NCI-H2227 treated with DMSO at 0.1 percent for 48 hours (cell line): ENCODE measurements at regions not wholly inside any gene's neighbourhood (a gene's known extent, or its start where the extent isn't known, plus 50 kb on each side); places are given as distances from the start of the nearest gene placed in this dataset.
A peak's percentile ranks its signal among the peaks of the same experiment; 100 is the strongest.
"Not testable (repeated sequence)": the region's sequence is repeated elsewhere in the genome, so short reads cannot be mapped to it uniquely, and the experiment has no call there.

ENCODE experiments used
- DNase-seq: peaks from one replicate; lab custom pipeline; 2025; lab: John Stamatoyannopoulos, UW

- no peak for DNase-seq
Observed at GRCh38 chr12:114501474-114501807, 95.5 kb upstream of the TBX5 start.

GRCh38 chr12:114500775-114501473, 95.0 kb upstream of the TBX5 start:
- DNase-seq: no peak

GRCh38 chr12:114500131-114500530, 94.2 kb upstream of the TBX5 start:
- DNase-seq: no peak

GRCh38 chr12:114499338-114499737, 93.4 kb upstream of the TBX5 start:
- no peak for DNase-seq

- DNase-seq: no peak
Observed at GRCh38 chr12:114491916-114492315, 86.0 kb upstream of the TBX5 start.

- DNase-seq: not testable (repeated sequence)
Observed at GRCh38 chr12:114484822-114485459, 79.0 kb upstream of the TBX5 start.

- no peak for DNase-seq
Observed at GRCh38 chr12:114483996-114484395, 78.1 kb upstream of the TBX5 start.

- no peak for DNase-seq
Observed at GRCh38 chr12:114481200-114481535, 75.2 kb upstream of the TBX5 start.

GRCh38 chr12:114480337-114481199, 74.6 kb upstream of the TBX5 start:
- DNase-seq: peak; percentile 3

GRCh38 chr12:114479831-114480230, 73.9 kb upstream of the TBX5 start:
- no peak for DNase-seq

GRCh38 chr12:114478865-114479264, 72.9 kb upstream of the TBX5 start:
- no peak for DNase-seq

- DNase-seq: no peak
Observed at GRCh38 chr12:114477989-114478395, 72.0 kb upstream of the TBX5 start.

GRCh38 chr12:114476159-114476558, 70.2 kb upstream of the TBX5 start:
- DNase-seq: no peak

GRCh38 chr12:114473717-114474116, 67.8 kb upstream of the TBX5 start:
- DNase-seq: no peak

GRCh38 chr12:114473018-114473417, 67.1 kb upstream of the TBX5 start:
- DNase-seq: no peak

GRCh38 chr12:114457620-114458019, 51.7 kb upstream of the TBX5 start:
- DNase-seq: no peak
